ENCODE measurements at regions not wholly inside any gene's neighbourhood (a gene's known extent, or its start where the extent isn't known, plus 50 kb on each side); places are given as distances from the start of the nearest gene placed in this dataset.

DNA sequence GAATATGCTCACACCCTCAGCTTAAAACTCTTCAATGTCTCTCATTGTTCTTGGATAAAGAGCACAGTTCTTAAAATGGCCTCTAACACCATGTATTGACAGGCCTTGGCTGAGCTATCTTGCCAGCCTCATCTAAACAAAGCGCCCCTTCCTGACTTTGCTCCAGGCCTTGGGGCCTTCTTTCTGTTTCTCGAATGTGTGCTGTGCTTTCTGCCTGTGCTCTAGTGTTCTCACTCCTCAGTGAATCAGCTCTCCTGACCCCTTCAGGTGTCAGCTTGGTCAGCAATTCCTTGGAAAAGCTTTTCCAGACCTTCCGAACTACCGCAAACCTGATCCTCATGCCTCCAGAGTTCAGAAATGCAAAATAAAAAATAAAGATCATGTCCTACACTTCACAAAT is 346.3 kb upstream of the FSTL5 start:
- TF ChIP-seq, protein P1, sequence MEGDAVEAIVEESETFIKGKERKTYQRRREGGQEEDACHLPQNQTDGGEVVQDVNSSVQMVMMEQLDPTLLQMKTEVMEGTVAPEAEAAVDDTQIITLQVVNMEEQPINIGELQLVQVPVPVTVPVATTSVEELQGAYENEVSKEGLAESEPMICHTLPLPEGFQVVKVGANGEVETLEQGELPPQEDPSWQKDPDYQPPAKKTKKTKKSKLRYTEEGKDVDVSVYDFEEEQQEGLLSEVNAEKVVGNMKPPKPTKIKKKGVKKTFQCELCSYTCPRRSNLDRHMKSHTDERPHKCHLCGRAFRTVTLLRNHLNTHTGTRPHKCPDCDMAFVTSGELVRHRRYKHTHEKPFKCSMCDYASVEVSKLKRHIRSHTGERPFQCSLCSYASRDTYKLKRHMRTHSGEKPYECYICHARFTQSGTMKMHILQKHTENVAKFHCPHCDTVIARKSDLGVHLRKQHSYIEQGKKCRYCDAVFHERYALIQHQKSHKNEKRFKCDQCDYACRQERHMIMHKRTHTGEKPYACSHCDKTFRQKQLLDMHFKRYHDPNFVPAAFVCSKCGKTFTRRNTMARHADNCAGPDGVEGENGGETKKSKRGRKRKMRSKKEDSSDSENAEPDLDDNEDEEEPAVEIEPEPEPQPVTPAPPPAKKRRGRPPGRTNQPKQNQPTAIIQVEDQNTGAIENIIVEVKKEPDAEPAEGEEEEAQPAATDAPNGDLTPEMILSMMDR (conservative IDR thresholded peaks at IDR 0.05): no peak
- H3K4me3 Mint-ChIP-seq: no peak overlapping the region
- H3K9me3 Mint-ChIP-seq: no peaks in the 10 kb centered on the region
- DNase-seq (ENCODE audit: extremely low spot score, unreplicated experiment): no peak
- no peaks in the 10 kb centered on the region for H3K27me3 Mint-ChIP-seq
- no peaks in the 10 kb centered on the region for H3K36me3 Mint-ChIP-seq
- no peak overlapping the region for H3K27ac Mint-ChIP-seq
- H3K4me1 Mint-ChIP-seq (ENCODE audit: unreplicated experiment): no peaks in the 10 kb centered on the region

DNA sequence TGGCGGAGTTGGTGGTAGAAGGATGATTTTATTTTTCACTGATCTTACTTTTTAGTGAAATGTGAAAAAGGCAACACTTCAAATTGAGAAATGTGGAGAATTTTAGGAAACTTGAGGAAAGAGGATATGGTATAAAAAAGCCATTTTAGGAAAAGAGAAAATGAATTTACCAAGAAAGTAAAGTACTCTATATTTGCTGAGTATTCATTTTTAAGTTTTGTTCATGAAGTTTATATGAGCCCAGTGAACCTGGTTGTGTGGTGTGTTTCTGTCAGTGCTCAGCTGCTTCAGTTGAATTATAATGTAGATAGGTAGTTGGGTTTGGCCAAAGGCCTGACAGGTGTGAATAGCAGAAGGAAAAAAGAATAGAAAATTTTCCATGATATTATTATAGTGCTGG is 345.5 kb upstream of the FSTL5 start:
- Mint-ChIP-seq H3K27me3 (no peaks in the 10 kb centered on the region), H3K4me1 (ENCODE audit: unreplicated experiment) (no peaks in the 10 kb centered on the region), H3K4me3 (no peak overlapping the region), H3K27ac (no peak overlapping the region), H3K9me3 (no peaks in the 10 kb centered on the region), H3K36me3 (no peaks in the 10 kb centered on the region)
- DNase-seq (ENCODE audit: extremely low spot score, unreplicated experiment): no peak
- TF ChIP-seq, protein P1 (conservative IDR thresholded peaks at IDR 0.05): no peak

DNA sequence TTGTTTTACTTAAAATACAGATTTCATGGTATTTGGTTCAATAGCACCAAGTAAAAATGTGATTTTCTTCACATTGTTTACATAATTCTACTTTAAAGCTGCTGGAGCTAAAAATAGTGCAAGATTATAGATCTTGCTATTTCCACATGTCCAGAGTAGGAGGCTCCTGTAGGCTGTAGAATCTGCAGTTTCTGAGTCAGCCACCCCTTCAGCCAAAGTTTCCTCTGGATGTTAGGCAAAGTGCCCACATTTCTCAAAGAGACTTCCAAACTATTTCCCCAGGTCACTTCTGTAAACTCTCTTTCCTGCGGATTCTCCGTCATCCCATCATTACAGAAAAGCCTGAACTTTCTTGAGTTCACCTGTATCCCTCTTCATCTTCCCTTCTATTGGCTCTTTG is 342.5 kb upstream of the FSTL5 start:
- Mint-ChIP-seq H3K9me3 (no peaks in the 10 kb centered on the region), H3K27me3 (no peaks in the 10 kb centered on the region), H3K4me1 (ENCODE audit: unreplicated experiment) (no peaks in the 10 kb centered on the region), H3K4me3 (no peak overlapping the region), H3K27ac (no peak overlapping the region), H3K36me3 (no peaks in the 10 kb centered on the region)
- TF ChIP-seq, protein P1 (conservative IDR thresholded peaks at IDR 0.05): no peak
- no peak for DNase-seq (ENCODE audit: extremely low spot score, unreplicated experiment)

DNA sequence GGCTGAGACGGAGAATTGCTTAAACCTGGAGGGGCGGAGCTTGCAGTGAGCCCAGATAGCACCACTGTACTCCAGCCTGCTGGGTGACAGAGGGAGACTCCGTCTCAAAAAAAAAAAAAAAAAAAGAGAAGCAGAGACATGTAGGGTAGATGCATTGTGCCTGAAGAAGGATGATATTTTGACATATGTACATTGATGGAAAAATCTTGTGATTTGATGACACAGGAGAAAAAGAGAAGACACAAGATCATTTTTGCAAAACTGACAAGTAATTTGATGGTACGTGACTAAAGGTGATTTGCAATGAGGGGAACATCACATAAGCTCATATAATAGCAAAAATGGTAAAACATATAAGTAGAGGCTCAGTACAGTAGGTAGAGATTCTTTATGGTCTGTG is 340.1 kb upstream of the FSTL5 start:
- Mint-ChIP-seq H3K4me1 (ENCODE audit: unreplicated experiment) (no peaks in the 10 kb centered on the region), H3K36me3 (no peaks in the 10 kb centered on the region), H3K9me3 (no peaks in the 10 kb centered on the region), H3K27ac (no peak overlapping the region), H3K27me3 (no peaks in the 10 kb centered on the region), H3K4me3 (no peak overlapping the region)
- no peak for DNase-seq (ENCODE audit: extremely low spot score, unreplicated experiment)
- TF ChIP-seq, protein P1 (conservative IDR thresholded peaks at IDR 0.05): no peak

DNA sequence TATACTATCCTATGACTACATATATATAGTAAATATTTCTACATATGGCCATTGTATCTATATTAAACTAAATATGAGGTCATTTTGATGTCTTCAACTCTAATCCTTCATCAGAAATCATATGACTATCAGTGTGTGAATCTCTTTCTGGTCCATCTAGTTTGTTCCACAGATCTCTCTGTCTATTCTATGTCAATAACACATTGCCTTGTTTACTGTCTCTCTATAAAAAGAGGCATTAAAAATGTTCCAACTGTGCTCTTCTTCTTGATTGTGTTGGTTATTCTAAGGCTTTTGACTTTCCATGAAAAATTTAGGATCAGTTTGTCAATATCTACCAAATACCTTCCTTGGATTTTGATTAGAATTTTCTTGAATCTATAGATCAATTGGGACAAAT is 338.3 kb upstream of the FSTL5 start:
- no peaks in the 10 kb centered on the region for H3K27me3 Mint-ChIP-seq
- no peak overlapping the region for H3K27ac Mint-ChIP-seq
- no peaks in the 10 kb centered on the region for H3K36me3 Mint-ChIP-seq
- H3K4me1 Mint-ChIP-seq (ENCODE audit: unreplicated experiment): no peaks in the 10 kb centered on the region
- TF ChIP-seq, protein P1 (conservative IDR thresholded peaks at IDR 0.05): no peak
- no peak for DNase-seq (ENCODE audit: extremely low spot score, unreplicated experiment)
- H3K9me3 Mint-ChIP-seq: no peaks in the 10 kb centered on the region
- H3K4me3 Mint-ChIP-seq: no peak overlapping the region

DNA sequence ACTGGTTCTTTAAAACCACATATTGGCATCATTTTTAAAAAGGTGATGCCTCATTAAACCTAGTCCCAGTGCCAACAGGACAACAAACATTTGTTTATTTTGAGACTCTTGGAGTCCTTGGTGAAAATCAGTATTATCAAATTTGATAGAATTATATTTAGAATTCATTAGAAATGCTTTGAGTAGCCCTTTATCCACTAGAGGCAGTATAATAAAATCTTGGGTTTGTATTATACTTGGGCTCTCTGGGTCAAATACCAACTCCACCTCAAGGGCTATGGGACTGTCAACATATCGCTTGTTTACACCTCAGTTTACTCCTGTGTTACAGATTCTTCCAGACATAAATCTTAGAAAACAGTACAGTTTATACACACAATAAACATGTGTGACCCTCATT is 335.7 kb upstream of the FSTL5 start:
- Mint-ChIP-seq H3K27ac (no peak overlapping the region), H3K36me3 (no peaks in the 10 kb centered on the region), H3K9me3 (no peaks in the 10 kb centered on the region), H3K4me1 (ENCODE audit: unreplicated experiment) (no peaks in the 10 kb centered on the region), H3K27me3 (peaks cover 2% of the 10 kb centered on the region), H3K4me3 (no peak overlapping the region)
- DNase-seq (ENCODE audit: extremely low spot score, unreplicated experiment): no peak
- TF ChIP-seq, protein P1 (conservative IDR thresholded peaks at IDR 0.05): peak; percentile 69

Measured in type B pancreatic cell (in vitro differentiated cells).